Natural killer cell (primary cell): ENCODE measurements at regions not wholly inside any gene's neighbourhood (a gene's known extent, or its start where the extent isn't known, plus 50 kb on each side); places are given as distances from the start of the nearest gene placed in this dataset.

Source experiments
- ATAC-seq, 3 donors: fragments of 150-1000 bp in 2 of 3; fragments of 200-7000 bp in 1 of 3; cut with Tn5 transposase; 1 replicate in 1 of 3; 2 replicates in 2 of 3; pipeline ENCODE4 v1.10.0; 2021; ENCODE audit warnings: mild to moderate bottlenecking in 2 of 3, moderate library complexity in 2 of 3
- DNase-seq, 2 donors: peaks; one replicate each; pipeline versions ENCODE4 v3.0.0 to v3.0.0-alpha.2; 2013 to 2021; ENCODE audit warnings: mixed read lengths in 1 of 2
- H3K27ac ChIP-seq: one replicate; pipeline ENCODE4 v1.5.1; 2013; ENCODE audit warnings: mild to moderate bottlenecking, low read length
- H3K27me3 ChIP-seq: one replicate; pipeline ENCODE4 v1.6.1; 2013; ENCODE audit warnings: low read length; ENCODE audit not compliant: control insufficient read depth, insufficient read depth
- H3K36me3 ChIP-seq: one replicate; pipeline ENCODE4 v1.6.1; 2013; ENCODE audit warnings: low read length; ENCODE audit not compliant: control insufficient read depth, insufficient read depth
- H3K4me1 ChIP-seq: one replicate; pipeline ENCODE4 v1.6.1; 2013; ENCODE audit warnings: low read length; ENCODE audit not compliant: control insufficient read depth, insufficient read depth
- H3K4me3 ChIP-seq: one replicate; pipeline ENCODE4 v1.5.1; 2013; ENCODE audit warnings: low read length
- H3K9me3 ChIP-seq: one replicate; pipeline ENCODE4 v1.6.1; 2013; ENCODE audit warnings: low read length; ENCODE audit not compliant: control insufficient read depth, insufficient read depth
- H3K27ac Mint-ChIP-seq, 2 donors: one replicate each; pipeline ENCODE4 v1.8.0; 2022; ENCODE audit warnings: mild to moderate bottlenecking in 2 of 2, mixed read lengths in 2 of 2, moderate library complexity in 1 of 2
- H3K27me3 Mint-ChIP-seq, 2 donors: one replicate each; pipeline ENCODE4 v1.8.0; 2022; ENCODE audit warnings: low read depth in 2 of 2, mixed read lengths in 2 of 2
- H3K36me3 Mint-ChIP-seq: one replicate; pipeline ENCODE4 v1.8.0; 2022; ENCODE audit warnings: mixed read lengths
- H3K4me1 Mint-ChIP-seq, 2 donors: one replicate each; pipeline ENCODE4 v1.8.0; 2022; ENCODE audit warnings: mixed read lengths in 2 of 2
- H3K4me3 Mint-ChIP-seq: one replicate; pipeline ENCODE4 v1.8.0; 2022; ENCODE audit warnings: mild to moderate bottlenecking, moderate library complexity, mixed read lengths
- H3K9me3 Mint-ChIP-seq, 2 donors: one replicate each; pipeline ENCODE4 v1.8.0; 2022; ENCODE audit warnings: mixed read lengths in 2 of 2
- WGBS: methylation state at CpG from one replicate; pipeline ENCODE4 v1.1.7; 2013; ENCODE audit warnings: missing lambda C conversion rate; ENCODE audit not compliant: insufficient coverage; 5-methylcytosine and 5-hydroxymethylcytosine counted together
- intact Hi-C: fragments of 100-400 bp; cut with micrococcal nuclease; formaldehyde crosslinking; loops from one replicate; pipeline ENCODE4 v1.14.2; 2022
- TF ChIP-seq, protein P1 (sequence below): fragments of 200-600 bp; IDR thresholded peaks from one replicate; pipeline ENCODE4 v1.8.0; 2022; ENCODE audit warnings: antibody characterized with exemption

DNA sequence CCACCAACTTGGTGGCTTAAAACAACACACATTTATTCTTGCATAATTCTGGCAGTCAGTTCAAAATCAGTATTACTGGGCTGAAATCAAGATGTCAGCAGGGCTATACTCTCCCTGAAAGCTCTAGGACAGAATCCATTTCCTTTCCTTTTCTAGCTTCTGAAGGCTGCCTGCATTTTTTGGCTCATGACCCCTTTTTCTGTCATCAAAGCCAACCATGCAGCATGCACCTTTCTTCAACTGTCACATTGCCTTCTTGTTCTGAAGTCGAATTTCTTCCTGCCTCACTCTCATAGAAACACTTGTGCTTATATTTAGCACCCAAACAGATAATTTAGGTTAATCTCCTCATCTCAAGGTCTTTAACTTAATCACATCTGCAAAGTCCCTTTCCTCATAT lies 79.8 kb upstream of the PPP1R2C start:
- H3K4me3 Mint-ChIP-seq: no peak overlapping the region

DNA sequence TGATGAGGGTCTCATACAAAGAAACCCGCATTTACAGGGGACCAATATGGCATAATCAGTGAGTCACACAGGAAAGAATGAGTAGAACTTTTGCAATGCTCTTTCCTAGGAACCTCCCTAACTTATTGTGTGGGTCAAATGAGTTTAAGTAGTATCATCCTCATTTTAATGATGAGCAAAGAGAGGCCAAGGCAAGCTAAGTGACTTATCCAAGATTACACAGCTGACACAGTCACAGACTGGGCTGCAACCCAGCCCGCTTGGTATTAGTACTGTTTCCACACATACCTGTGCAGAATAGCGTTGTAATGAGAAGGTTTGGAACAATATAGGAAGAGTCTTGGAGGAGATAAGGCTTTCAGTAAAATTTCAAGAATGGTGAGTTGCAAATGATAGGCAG lies 91.0 kb upstream of the PPP1R2C start:
- DNase-seq (no peak), ATAC-seq (no peak)
- Mint-ChIP-seq H3K4me1 (peaks cover 0 to 4% of the 10 kb centered on the region in 2 donors), H3K9me3 (no peaks in the 10 kb centered on the region), H3K4me3 (no peak overlapping the region), H3K36me3 (no peaks in the 10 kb centered on the region), H3K27me3 (no peaks in the 10 kb centered on the region), H3K27ac (no peak overlapping the region)
- H3K36me3 ChIP-seq: no peaks in the 10 kb centered on the region
- H3K27me3 ChIP-seq: no peaks in the 10 kb centered on the region
- H3K9me3 ChIP-seq: no peaks in the 10 kb centered on the region
- intact Hi-C loops: no loop called here
- no peak overlapping the region for H3K27ac ChIP-seq
- TF ChIP-seq, protein P1, sequence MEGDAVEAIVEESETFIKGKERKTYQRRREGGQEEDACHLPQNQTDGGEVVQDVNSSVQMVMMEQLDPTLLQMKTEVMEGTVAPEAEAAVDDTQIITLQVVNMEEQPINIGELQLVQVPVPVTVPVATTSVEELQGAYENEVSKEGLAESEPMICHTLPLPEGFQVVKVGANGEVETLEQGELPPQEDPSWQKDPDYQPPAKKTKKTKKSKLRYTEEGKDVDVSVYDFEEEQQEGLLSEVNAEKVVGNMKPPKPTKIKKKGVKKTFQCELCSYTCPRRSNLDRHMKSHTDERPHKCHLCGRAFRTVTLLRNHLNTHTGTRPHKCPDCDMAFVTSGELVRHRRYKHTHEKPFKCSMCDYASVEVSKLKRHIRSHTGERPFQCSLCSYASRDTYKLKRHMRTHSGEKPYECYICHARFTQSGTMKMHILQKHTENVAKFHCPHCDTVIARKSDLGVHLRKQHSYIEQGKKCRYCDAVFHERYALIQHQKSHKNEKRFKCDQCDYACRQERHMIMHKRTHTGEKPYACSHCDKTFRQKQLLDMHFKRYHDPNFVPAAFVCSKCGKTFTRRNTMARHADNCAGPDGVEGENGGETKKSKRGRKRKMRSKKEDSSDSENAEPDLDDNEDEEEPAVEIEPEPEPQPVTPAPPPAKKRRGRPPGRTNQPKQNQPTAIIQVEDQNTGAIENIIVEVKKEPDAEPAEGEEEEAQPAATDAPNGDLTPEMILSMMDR: no peak
- H3K4me1 ChIP-seq: no peaks in the 10 kb centered on the region
- H3K4me3 ChIP-seq: no peak overlapping the region
- WGBS: 94% methylated on average over 3 of the region's 3 CpGs

More for the DNA sequence above, 79.8 kb upstream of the PPP1R2C start:
- DNase-seq: no peak
- Histone ChIP-seq H3K27me3 (no peaks in the 10 kb centered on the region), H3K36me3 (no peaks in the 10 kb centered on the region), H3K4me1 (no peaks in the 10 kb centered on the region), H3K27ac (no peak overlapping the region), H3K4me3 (no peak overlapping the region), H3K9me3 (no peaks in the 10 kb centered on the region)
- H3K9me3 Mint-ChIP-seq: no peaks in the 10 kb centered on the region
- ATAC-seq: no peak
- TF ChIP-seq, protein P1: no peak
- intact Hi-C loops: no loop called here
- H3K36me3 Mint-ChIP-seq: no peaks in the 10 kb centered on the region
- H3K4me1 Mint-ChIP-seq: peaks cover 0 to 1% of the 10 kb centered on the region in 2 donors
- peaks cover 0 to 24% of the 10 kb centered on the region in 2 donors for H3K27me3 Mint-ChIP-seq
- no peak overlapping the region for H3K27ac Mint-ChIP-seq
- 53% methylated on average over 1 of the region's 1 CpG for WGBS

DNA sequence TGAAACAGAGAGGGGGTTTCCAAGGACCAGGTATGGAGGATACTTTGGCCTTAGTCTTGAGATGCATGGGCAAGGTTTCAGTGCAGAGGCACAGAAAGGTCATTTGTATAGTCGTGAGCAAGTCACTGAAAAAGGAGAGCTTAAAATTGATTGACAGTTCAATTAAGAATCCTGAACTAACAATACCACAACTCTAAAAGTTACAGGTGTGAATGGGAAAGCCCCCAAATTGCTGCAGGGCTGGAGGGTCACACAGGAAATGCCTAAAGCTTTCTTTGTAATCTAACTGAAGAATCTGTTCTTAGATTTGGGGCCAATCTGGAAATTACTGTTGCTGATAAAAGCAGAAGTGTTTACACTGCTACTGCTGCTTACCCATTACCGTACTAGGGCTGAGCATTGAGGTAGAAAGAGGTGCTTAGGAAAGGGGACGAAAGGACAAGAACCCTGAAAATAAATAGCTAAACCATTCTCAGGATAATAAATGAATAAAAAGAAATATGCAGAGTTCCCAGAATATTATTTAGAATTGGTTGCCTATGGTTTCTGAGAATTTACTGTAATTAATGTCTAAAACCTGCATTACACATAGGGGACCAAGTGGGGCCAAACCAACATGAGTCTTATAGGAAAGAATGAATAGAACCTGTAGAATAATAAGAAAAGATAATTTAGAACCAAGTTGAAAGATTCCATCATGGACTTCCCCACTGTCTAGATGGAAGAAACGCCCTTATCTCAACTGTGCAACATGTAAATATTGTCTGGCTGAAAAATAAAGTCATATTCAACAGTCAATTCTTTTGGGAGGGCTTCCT lies 91.9 kb upstream of the PPP1R2C start:
- WGBS: no CpG with 5 or more reads among the region's 4 CpGs
- intact Hi-C loops: no loop called here
- no peaks in the 10 kb centered on the region for H3K27me3 Mint-ChIP-seq

More for the DNA sequence above, 91.9 kb upstream of the PPP1R2C start:
- Histone ChIP-seq H3K9me3 (no peaks in the 10 kb centered on the region), H3K36me3 (no peaks in the 10 kb centered on the region), H3K4me1 (no peaks in the 10 kb centered on the region), H3K27ac (no peak overlapping the region), H3K4me3 (no peak overlapping the region), H3K27me3 (no peaks in the 10 kb centered on the region)
- Mint-ChIP-seq H3K9me3 (no peaks in the 10 kb centered on the region), H3K4me3 (no peak overlapping the region), H3K27ac (no peak overlapping the region), H3K36me3 (no peaks in the 10 kb centered on the region), H3K4me1 (peaks cover 0 to 4% of the 10 kb centered on the region in 2 donors)
- ATAC-seq: peak in 1 of 3 donors; percentile 45
- TF ChIP-seq, protein P1: no peak
- peak in 1 of 2 donors; percentile 10 for DNase-seq
